Upper lobe of left lung (tissue), 4 donors: ENCODE measurements at regions not wholly inside any gene's neighbourhood (a gene's known extent, or its start where the extent isn't known, plus 50 kb on each side); places are given as distances from the start of the nearest gene placed in this dataset.

Source experiments
- EP300 ChIP-seq, 4 donors: sonication (generic); formaldehyde crosslinking; IDR thresholded peaks; one replicate each; pipeline ENCODE4 v1.5.1; 2017; ENCODE audit warnings: antibody characterized with exemption in 4 of 4, control low read depth in 2 of 4
- POLR2A ChIP-seq, 4 donors: fragments of 450-650 bp; IDR thresholded peaks; one replicate each; pipeline ENCODE4 v1.5.1; 2016 to 2017; ENCODE audit warnings: antibody characterized with exemption in 4 of 4, mild to moderate bottlenecking in 2 of 4
- TF ChIP-seq, protein P1 (sequence below), 6 experiments: fragments of 450-650 bp in 4 of 6; fragments of 200-600 bp in 2 of 6; sonication (generic) in 2 of 6; IDR thresholded peaks; one replicate each; pipeline ENCODE4 v1.5.1; 2016 to 2019; ENCODE audit warnings: antibody characterized with exemption in 6 of 6

DNA sequence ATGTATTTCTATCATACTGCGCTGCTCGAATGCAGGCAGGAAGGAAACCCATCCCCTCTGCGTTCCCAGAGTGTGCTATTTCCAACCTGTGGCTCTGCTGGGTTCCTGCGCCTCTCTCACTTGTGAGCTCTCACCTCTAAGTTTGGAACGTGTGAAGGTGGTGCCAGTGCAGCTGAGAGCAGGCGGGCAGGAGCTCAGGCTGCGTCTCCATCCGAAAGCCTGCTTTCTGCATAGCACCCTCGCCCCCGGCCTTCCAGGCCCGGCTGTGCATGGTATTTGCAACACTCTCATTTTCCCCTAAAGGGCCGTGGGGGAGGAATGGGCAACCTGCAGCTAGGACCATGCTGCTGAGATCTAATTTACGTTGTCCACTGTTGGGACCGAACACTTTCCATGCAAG lies 288.0 kb upstream of the TSHZ2 start:
- TF ChIP-seq, protein P1, sequence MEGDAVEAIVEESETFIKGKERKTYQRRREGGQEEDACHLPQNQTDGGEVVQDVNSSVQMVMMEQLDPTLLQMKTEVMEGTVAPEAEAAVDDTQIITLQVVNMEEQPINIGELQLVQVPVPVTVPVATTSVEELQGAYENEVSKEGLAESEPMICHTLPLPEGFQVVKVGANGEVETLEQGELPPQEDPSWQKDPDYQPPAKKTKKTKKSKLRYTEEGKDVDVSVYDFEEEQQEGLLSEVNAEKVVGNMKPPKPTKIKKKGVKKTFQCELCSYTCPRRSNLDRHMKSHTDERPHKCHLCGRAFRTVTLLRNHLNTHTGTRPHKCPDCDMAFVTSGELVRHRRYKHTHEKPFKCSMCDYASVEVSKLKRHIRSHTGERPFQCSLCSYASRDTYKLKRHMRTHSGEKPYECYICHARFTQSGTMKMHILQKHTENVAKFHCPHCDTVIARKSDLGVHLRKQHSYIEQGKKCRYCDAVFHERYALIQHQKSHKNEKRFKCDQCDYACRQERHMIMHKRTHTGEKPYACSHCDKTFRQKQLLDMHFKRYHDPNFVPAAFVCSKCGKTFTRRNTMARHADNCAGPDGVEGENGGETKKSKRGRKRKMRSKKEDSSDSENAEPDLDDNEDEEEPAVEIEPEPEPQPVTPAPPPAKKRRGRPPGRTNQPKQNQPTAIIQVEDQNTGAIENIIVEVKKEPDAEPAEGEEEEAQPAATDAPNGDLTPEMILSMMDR (IDR thresholded peaks at IDR 0.05) = no peak
- no peak for TF ChIP-seq POLR2A (IDR thresholded peaks at IDR 0.05)
- no peak for TF ChIP-seq EP300 (IDR thresholded peaks at IDR 0.05)
